Superior temporal gyrus (tissue), 1 donor: ENCODE measurements at regions not wholly inside any gene's neighbourhood (a gene's known extent, or its start where the extent isn't known, plus 50 kb on each side); places are given as distances from the start of the nearest gene placed in this dataset.

Experiments used
- DNase-seq: peaks from one replicate; pipeline ENCODE4 v3.0.0-alpha.2; 2016; ENCODE audit errors: extremely low spot score

- peak; percentile 19 for DNase-seq
These were observed 63.2 kb upstream of the EPS8L3 start for GRCh38 chr1:109826930-109827349.

DNA sequence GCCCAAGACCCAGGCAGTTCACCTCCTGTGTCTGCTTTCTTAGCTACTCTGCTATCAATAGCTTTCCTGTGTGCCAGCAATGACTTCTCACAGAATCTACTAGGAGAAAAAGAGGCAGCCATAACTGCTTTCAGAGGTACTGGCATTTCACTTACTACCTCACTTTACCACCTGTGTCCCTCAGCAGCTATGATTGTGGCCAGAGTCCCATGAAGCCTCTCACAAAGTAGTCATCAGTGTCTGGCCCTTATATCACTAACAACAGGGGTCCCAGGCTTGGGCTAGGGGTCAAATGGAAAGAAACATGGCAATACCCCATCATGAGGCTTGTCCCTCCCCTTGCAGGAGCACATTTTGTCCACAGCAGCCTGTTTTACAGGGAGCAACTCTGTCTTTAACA lies 62.7 kb upstream of the EPS8L3 start:
- peak; percentile 10 for DNase-seq

GRCh38 chr1:109824349-109825115 lies 60.8 kb upstream of the EPS8L3 start:
- DNase-seq = no peak

GRCh38 chr1:109823543-109824348 lies 60.0 kb upstream of the EPS8L3 start:
- DNase-seq = peak; percentile 18

DNA sequence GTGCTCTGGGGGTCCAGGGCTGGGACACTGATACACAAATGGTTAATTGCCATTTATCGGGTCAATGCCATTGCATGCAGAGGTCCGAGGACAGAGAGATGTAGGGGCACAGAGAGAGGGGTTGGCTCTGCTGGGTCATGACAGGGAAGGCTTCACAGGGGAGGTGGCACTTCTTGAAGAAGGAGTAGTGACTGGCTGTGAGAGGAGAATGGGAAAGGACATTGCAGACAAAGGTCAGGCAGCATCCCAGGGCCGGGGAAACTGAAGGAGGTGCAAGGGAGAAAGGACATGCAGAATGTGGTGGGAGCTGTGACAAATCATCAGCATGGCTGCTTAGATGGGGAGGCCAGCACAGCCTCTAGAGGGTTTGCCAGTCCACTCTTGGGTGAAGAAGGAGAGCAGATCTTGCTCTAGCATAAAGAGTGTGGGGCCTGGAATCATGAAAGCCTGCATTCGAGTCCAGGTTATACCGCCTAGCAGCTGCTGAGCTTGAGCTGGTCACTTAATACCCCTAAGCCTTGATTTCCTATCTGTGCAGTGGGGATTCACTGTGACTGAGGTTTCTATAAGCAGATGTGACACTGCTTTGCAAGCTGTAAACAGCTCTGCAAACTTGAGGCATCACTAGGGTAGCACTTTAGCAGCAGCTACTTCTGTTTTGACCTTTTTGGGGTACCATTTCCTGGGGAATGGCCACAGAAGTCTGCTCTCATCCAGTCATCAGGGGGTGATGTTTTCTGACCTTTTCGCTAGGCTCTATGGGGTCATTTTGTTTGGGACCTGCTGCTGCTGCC lies 59.2 kb upstream of the EPS8L3 start:
- no peak for DNase-seq

- DNase-seq = no peak
These were observed 58.4 kb upstream of the EPS8L3 start for GRCh38 chr1:109821831-109822745.

- no peak for DNase-seq
These were observed 57.5 kb upstream of the EPS8L3 start for GRCh38 chr1:109821221-109821669.

DNA sequence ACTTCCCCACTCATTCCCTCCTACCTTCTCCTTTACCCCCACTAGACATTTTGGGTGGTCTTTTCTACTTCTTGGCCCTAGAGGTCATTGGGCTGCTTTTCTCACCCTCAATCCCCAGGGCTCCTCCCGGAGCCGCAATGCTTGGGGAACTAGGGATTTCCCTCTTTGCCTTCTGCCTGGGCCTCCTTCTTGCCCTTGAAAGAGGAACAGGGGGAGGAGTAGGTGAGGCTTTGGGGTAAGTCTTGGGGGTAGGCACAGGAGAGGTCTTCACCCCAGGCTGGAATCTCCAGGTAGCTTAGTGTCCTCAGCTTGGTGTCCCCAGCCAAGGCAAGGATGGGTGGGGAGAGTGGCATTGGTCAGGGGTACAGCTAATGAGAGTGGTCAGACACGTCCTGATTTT lies 56.2 kb upstream of the EPS8L3 start:
- DNase-seq = no peak

DNA sequence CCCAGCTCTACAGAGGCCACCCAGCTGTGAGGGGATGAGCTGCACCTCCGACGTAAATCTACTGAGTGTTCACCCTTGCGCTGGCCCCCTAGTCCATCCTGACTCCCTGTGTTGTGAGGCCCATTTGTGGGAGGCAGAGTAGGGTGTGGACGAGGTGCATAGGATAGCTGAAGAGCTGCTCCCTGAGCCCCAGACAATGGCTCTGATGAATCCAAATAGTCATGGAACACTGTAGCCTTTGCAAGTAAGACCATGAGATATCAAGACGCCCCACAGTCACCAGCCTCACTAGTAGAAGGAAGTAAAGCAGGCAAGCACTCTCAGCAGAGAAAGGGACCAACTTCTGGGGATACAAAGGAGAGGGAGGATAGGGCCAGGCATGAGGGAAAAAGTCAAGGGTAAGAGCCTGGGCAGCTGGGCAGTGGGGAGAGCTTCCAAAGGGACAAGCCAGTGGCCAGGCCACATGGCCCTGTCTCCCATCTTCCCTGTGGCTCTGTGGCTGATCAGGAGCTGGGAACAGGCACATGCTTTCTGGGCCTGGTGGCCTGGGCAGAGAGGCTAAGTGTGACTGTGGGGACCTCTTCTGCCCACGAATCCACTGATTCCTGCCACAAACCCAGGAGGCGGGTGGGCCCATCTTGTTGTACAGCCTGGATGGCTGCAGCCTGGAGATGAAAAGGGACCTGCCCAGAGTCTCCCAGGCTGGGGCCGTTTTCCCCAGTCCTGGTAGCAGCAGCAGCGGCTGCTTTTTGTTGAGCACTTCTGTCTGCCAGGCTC lies 55.5 kb upstream of the EPS8L3 start:
- DNase-seq = no peak

DNA sequence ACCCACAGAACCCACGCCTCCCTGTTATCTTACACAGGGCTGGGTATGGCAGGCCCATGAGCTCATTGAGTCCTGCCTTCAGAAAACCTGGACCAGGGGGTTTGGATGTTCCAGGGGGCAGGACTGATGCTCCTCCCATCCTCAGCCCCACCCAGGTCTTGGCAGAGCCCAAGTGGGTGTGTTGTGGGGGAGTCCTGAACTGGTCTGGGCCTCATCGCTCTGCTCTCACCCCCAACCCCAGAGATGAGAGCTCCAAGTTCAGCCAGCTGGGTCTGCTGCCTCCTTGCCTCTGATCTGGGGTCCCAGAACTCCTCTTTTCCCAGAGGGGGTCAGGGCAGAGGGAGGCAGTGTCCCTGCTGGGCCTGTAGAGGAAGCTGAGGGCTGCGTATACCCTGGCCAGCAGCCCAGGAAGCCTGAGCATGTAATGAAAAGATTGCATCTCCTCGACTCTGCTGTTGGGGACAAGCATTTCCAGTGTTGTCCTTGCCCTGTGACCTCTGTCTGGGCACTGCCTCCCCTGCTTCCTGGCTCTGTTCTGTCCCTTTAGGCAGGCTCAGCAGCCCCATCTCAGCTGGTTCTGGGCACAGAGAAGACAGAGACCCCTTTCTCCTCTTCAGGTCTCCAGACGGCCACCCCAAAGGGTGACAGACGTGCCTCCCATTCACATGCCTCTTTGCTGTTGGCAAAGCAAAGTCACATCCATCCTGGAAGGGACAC lies 54.7 kb upstream of the EPS8L3 start:
- no peak for DNase-seq

DNA sequence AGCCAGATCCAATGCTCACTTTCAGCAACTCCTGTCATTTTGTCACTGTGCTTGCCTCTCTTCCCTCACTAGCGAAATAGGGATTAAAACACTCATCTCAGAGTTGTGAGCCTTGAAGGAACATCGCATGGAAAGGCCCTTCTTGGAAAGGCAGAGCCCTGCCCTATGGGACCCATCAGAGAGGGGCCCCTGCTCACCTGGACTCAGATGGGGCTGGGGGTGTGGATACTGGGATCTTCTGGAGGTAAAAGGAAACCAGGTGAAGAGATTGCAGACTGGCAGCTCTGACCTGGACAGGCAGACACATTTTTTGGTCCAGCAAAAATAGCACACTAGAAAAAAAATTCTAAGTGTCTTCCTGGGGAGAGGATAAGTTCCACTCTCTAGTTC lies 54.2 kb upstream of the EPS8L3 start:
- no peak for DNase-seq

DNA sequence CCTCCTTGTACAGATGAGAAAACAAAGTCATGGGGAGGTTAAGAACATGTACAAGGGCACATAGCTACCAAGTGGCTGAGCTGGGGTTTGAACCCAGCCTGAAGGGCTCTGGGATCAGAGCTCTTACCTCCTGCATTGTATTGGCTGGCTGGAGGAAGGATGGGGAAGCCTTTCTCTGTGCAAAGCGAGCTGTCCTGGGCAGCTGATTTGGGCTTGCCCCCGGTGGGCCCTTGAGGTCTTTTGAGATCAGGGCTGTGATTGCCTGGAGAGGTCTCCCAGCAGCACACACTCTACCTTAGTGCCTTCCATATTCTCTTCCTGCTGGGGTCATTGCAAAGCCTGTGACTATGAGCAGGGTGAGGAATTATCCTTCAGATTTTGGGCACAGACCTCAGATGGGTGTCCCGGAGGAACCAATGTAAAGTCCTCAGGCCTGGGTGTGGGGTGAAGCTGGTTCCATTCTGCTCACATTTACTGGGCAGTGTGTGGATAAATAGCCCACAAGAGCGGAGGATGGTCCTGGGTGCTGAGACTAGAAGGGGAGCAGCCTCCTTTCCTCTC lies 53.3 kb upstream of the EPS8L3 start:
- DNase-seq = no peak

DNA sequence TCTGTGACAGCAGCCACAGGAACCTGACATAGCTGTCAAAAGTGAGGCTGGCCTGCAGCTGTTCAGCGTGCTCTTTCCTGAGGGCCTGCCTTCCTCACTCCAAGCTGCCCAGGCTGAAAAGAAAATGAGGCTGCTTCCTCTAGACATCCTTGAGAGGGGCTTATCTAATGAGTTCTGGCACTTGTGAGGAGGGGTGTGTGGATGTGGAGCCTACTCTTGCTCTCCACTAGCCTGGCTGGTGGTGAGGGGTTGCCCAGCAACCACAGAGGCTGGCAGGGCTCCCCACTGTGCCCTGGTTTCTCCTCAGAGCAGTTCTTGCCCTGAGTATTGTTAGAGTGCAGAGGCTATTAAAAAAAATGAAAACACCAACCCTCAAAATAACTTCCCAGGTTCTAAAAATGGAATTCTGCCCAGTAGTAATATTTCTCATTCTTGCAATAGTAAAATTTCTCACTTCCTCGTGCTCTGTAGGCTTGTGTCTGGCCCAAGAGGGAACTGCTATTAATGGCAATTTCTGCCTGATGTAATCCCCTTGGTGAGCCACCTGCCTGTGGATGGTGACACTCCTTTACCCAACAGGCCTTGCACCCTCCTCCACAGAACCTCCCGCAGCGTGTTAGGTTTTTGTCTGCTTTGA lies 52.6 kb upstream of the EPS8L3 start:
- no peak for DNase-seq

DNA sequence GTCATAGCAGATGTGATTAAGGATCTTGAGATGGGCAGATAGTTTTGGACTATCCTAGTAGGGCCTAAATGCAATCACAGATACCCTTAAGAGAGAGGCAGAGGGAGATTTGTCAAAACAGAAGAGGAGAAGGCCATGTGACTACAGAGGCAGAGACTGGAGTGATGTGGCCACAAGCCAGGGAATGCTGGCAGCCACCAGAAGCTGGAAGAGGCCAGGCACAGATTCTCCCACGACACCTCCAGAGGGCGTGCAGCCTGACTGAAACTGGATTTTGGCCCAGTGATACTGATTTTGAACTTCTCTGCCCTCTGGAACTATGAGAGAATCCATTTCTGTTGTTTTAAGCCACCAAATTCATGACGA lies 52.1 kb upstream of the EPS8L3 start:
- DNase-seq = no peak

GRCh38 chr1:109814993-109815786 lies 51.5 kb upstream of the EPS8L3 start:
- DNase-seq = no peak

DNA sequence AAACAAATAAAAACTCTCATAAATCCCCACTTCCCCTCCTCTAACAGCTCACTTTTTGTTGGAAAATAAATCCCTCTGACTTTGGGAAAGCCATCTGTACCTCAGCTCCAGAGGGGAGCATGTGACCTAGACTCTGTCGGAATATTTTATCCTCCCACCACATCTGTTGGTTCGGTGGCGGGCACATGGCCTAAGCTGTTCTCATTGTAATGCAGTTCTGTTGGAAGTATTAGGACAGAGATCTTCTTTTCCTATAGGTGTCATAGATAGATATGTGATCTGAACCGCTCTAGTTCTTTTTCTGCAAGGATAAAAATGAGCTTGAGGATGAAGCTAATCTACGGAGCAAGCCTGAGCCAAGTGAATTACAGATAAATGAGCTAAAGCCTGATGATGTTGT lies 50.5 kb upstream of the EPS8L3 start:
- DNase-seq = peak; percentile 63
